NCI-H2227 (cell line): ENCODE measurements at regions not wholly inside any gene's neighbourhood (a gene's known extent, or its start where the extent isn't known, plus 50 kb on each side); places are given as distances from the start of the nearest gene placed in this dataset.
"Not testable (repeated sequence)": the region's sequence is repeated elsewhere in the genome, so short reads cannot be mapped to it uniquely, and the experiment has no call there.

Experiments used
- DNase-seq: peaks from one replicate; lab custom pipeline; 2025; ENCODE audit not compliant: unreplicated experiment; lab: John Stamatoyannopoulos, UW

- DNase-seq, result no peak
These were observed 122.9 kb downstream of the METRNL start for GRCh38 chr17:83202002-83203000.

DNA sequence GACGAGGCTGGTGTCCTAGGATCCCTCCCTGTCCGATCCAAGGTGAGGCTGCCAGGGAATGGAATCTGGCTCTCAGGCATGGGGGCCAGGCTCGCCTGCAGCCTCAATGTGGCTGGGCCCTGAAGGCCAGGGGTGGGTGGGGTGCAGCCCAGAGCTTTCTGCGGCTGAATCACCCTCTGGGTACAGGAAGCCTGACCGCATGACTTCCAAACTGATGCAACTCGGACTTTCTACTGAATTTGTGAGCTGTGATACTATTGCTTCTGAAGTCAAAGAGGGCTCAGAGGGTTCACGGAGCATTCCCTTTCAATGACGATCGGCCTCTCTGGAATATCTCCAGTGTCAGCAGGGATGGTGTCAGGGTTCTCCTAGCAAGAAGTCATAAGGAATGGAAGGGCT, 123.7 kb downstream of the METRNL start:
- no peak for DNase-seq

DNA sequence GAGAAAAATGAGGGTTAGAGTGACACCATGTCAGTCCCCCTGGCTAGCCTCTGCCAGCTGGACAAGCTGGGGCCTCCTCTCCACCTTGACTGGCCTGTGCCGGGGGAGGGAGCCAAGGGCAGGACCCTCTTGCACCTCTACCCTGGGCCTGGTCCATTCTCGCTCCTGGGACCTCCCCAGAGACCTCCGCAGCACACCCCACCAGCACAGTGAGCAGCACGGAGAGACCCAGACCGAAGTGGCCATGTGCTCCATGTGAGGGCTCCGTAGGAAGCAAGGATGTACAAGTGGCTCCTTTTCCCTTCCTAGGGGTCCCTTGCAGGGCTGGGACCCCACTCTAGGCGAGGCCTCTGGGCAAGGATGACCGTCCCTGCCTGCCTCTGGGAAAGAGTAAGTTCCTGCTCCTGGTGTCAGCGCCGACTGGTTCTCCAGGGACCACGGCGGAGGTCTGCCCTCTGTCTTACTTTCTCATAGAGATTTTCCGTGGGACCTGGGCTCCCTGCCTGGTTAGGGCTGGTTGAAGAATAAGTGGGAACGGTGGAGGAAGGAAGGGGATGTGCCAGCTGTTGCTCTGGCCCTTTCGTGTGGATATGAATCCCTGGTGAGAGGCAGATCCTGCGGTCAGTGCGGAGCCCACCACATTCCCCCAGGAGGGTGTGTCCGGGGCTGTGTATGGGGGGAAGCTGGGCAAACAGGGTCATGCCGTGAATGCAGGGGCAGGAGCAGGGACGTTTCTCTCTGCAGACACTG, 124.2 kb downstream of the METRNL start:
- no peak for DNase-seq

DNA sequence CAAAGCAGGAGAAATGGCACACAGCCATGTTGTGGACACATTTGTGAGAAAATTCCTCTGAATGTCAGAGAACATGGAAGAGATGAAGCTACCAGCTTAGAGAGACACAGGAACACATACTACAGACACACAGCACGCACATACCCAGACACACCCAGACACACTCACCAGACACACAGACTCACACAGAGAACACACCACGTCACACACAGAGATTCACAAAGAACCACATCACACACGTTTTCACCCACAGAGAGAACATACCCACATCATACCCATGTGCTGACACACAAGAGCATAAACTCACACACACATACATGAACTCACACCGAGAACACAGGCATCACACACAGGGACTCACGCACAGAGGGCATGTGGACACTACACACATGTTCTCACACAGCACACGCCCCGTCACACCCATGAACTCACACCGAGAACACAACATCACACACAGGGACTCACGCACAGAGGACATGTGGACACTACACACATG, 124.9 kb downstream of the METRNL start:
- no peak for DNase-seq

GRCh38 chr17:83204736-83205386, 125.5 kb downstream of the METRNL start:
- DNase-seq, result not testable (repeated sequence)

GRCh38 chr17:83205387-83206035, 126.1 kb downstream of the METRNL start:
- DNase-seq, result not testable (repeated sequence)

GRCh38 chr17:83206036-83206394, 126.6 kb downstream of the METRNL start:
- not testable (repeated sequence) for DNase-seq

- not testable (repeated sequence) for DNase-seq
These were observed 127.6 kb downstream of the METRNL start for GRCh38 chr17:83206819-83207588.

GRCh38 chr17:83247001-83247400, 167.6 kb downstream of the METRNL start:
- DNase-seq, result not testable (repeated sequence)
